Brain pericyte (primary cell): ENCODE measurements at regions not wholly inside any gene's neighbourhood (a gene's known extent, or its start where the extent isn't known, plus 50 kb on each side); places are given as distances from the start of the nearest gene placed in this dataset.
"Not testable (repeated sequence)": the region's sequence is repeated elsewhere in the genome, so short reads cannot be mapped to it uniquely, and the experiment has no call there.

Experiments used
- DNase-seq: peaks from one replicate; pipeline ENCODE4 v3.0.0-alpha.2; 2012; ENCODE audit warnings: low read depth, low spot score

- no peak for DNase-seq
Measured at GRCh38 chr5:67941614-67942401, 273.7 kb upstream of the PIK3R1 start.

GRCh38 chr5:67935908-67936566, 279.5 kb upstream of the PIK3R1 start:
- DNase-seq = no peak

DNA sequence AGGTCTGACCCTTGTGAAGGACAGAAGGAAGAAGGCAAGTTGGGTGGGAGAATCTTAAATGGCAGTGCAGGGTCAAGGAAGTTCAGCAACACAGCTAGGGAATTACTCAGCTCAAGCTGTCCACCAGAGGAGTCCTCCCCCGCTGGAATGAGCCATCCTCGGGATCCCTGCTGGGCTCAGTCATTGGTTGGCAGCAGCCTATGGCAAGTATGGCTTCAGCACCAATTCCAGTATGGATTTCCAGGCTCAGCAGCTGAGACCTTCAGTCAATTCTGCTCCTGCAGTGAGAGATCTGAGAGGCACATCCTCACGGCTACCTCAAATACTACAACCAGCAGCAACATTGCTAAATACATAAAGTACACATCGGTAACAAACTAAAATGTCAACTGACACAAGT, 280.6 kb upstream of the PIK3R1 start:
- DNase-seq = no peak

- DNase-seq = no peak
Measured at GRCh38 chr5:67925511-67925910, 290.0 kb upstream of the PIK3R1 start.

GRCh38 chr5:67921004-67921601, 294.5 kb upstream of the PIK3R1 start:
- DNase-seq = peak; percentile 12

DNA sequence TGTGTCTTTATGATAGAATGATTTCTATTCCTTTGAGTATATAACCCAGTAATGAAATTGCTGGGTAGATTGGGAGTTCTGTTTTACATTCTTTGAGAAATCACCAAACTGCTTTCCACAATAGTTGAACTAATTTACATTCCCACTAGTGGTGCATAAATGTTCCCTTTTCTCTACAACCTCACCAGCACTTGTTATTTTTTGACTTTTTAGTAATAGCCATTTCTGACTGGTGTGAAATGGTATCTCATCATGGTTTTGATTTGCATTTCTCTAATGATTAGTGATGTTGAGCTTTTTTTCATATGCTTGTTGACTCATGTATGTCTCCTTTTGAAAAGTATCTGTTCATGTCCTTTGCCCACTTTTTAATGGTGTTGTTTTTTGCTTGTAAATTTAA, 296.0 kb upstream of the PIK3R1 start:
- DNase-seq = not testable (repeated sequence)

- no peak for DNase-seq
Measured at GRCh38 chr5:67917561-67917960, 298.0 kb upstream of the PIK3R1 start.

GRCh38 chr5:67910546-67910945, 305.0 kb upstream of the PIK3R1 start:
- no peak for DNase-seq

GRCh38 chr5:67908126-67908765, 307.3 kb upstream of the PIK3R1 start:
- no peak for DNase-seq

- DNase-seq = no peak
Measured at GRCh38 chr5:67904366-67904765, 311.2 kb upstream of the PIK3R1 start.

GRCh38 chr5:67903656-67904055, 311.9 kb upstream of the PIK3R1 start:
- no peak for DNase-seq

DNA sequence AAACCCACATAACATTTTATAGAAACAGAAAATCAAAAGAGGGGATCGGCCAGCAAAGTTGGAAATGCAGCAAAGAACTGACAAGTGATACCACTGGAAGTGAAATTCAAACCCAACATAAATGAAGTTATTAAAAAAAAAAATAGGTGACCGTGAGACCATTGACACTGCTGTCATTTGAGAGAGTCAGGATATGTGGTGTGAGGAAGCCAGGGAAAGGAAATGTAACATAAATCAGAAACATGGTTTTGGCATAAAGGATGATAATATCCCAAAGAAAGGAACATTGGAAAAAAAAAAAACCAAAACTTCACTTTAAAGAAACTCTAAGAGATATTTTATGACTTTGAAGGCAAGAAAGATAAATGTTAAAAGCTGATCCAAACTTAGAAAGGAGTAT, 312.4 kb upstream of the PIK3R1 start:
- DNase-seq = no peak

DNA sequence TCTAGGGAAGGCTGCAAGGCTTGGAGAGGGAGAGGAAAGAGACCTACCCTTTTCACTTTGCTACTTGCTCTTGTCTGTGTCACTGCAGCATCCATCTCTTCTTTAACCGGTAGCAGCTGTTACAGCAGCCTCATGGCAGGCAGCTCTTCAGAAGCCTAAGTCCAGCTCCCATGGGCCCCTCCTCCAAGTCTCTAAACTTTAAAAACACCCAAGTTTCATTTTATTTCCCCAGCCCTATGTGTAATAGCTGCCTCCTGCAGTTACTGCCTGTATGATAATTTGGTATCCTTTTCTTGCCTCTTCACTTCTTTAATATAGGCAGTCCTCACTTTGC, 313.1 kb upstream of the PIK3R1 start:
- no peak for DNase-seq

GRCh38 chr5:67901814-67902496, 313.6 kb upstream of the PIK3R1 start:
- DNase-seq = no peak

GRCh38 chr5:67900514-67900913, 315.0 kb upstream of the PIK3R1 start:
- DNase-seq = no peak

DNA sequence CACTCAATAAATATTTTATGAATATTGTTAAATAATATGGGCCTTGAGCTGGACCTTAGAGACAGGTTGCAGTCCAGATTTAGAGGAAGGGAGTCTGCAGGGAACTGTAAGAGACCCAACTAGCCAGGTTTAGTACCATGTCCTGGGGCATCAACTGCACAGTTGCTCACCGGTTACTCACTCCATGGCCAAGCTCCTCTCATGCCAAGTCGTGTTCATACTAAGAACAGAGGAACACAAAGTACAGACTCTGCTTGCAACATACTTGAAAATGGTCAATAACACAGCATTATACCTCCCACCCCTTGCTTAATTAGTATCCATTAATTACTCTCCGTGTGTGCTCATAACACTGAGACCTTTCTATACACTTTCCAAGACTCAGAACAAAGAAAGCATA, 317.6 kb upstream of the PIK3R1 start:
- DNase-seq = no peak

DNA sequence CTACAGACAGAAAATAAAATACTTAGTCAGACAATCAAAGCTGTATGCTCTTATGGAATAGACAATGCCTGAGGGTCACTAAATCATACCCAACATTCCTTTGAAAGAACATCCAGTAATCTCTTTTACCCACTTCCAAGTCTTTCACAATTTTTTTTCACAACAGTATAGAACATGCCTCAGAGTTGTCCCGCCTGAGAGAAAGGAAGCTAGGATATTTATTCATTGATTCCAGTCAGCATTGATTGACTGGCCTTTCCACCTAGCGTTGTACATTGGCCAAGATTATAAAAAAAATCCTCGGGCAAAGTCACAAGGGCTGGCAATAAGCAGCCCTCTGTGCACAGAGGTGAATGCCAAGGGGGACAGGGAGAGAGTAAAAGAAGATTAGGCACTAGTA, 318.1 kb upstream of the PIK3R1 start:
- no peak for DNase-seq

- DNase-seq = no peak
Measured at GRCh38 chr5:67896930-67897313, 318.6 kb upstream of the PIK3R1 start.

DNA sequence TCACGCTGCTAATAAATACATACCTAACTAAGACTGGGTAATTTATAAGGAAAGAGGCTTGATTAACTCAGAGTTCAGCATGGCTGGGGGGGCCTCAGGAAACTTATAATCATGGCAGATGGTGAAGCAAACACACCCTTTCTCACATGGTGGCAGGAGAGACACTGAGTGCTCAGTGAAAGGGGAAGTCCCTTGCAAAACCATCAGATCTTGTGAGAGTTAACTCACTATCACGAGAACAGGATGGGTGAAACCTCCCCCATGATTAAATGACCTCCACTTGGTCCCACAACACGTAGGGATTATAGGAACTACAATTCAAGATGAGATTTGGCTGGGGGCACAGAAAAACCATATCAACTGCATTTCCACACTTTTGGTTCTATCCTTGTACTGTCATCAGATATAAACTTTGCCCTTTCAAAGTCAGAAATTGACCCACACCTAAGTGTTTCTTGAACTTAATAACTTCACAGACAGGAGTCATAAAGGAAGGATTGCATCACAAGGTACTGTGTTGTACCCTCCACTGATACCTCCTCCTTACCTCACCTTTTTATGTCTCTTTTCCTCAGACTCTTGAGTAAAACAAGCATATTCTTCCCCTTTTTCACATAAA, 319.1 kb upstream of the PIK3R1 start:
- no peak for DNase-seq

- not testable (repeated sequence) for DNase-seq
Measured at GRCh38 chr5:67889870-67890269, 325.7 kb upstream of the PIK3R1 start.

DNA sequence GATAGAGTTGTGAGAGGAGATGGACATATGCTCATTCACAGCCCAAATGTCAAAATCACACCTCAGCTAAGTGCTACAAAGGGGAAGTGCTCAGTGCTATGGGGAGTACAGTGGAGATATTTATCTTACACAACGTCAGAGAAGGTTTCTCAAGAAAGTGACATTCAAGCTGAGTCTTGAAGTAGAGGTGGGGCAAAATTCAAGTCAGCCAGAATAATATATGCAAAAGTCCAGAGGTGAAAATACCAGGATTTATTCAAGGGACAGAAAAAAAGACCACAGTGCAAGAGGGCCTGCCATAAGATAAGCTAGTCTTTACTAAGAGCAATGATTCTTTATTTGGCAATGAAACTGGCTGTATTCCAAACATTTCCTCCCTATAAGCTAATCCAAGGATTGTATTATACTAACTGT, 327.8 kb upstream of the PIK3R1 start:
- DNase-seq = no peak

DNA sequence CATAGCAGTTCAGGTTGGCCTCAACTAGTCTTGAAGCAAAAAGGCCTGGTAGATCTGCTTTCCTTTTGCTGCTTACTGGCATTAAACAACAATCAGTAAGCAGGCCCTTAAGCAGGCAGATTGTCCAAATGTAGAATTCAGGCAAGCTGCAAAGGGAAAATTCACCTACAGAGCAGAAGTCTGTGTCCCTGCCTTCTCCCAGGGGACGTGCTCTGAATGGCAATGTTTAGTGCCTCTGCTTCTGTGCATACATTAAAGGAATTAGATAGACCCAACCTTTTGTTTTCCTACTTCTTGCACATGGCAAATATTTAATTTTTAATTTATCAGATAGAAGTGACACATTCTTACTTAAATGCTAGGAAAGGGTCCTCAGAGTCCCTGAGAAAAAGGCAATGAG, 328.8 kb upstream of the PIK3R1 start:
- DNase-seq = no peak
